ENCODE measurements at regions not wholly inside any gene's neighbourhood (a gene's known extent, or its start where the extent isn't known, plus 50 kb on each side); places are given as distances from the start of the nearest gene placed in this dataset.

GRCh38 chr3:72192572-72192971 lies 407.6 kb upstream of the PROK2 start:
- TF ChIP-seq CTCF (IDR thresholded peaks at IDR 0.05) (no peak), POLR2A (IDR thresholded peaks at IDR 0.05) (no peak)

Measured in right lobe of liver (tissue), 4 donors.